HG03108 (cell line): ENCODE measurements at regions not wholly inside any gene's neighbourhood (a gene's known extent, or its start where the extent isn't known, plus 50 kb on each side); places are given as distances from the start of the nearest gene placed in this dataset.
A peak's percentile ranks its signal among the peaks of the same experiment; 100 is the strongest.

Experiments used
- ATAC-seq: cut with Tn5 transposase; IDR thresholded peaks from one replicate; pipeline ENCODE4 v1.9.1; 2021; ENCODE audit warnings: moderate library complexity; ENCODE audit not compliant: unreplicated experiment

GRCh38 chr2:118351796-118352195 is 263.5 kb downstream of the INSIG2 start:
- no peak for ATAC-seq

- no peak for ATAC-seq
Observed at GRCh38 chr2:118350621-118351020, 262.4 kb downstream of the INSIG2 start.

GRCh38 chr2:118349365-118349764 is 261.1 kb downstream of the INSIG2 start:
- no peak for ATAC-seq

- no peak for ATAC-seq
Observed at GRCh38 chr2:118348380-118349034, 260.2 kb downstream of the INSIG2 start.

- no peak for ATAC-seq
Observed at GRCh38 chr2:118345465-118345864, 257.2 kb downstream of the INSIG2 start.

GRCh38 chr2:118340103-118340502 is 251.8 kb downstream of the INSIG2 start:
- no peak for ATAC-seq

- no peak for ATAC-seq
Observed at GRCh38 chr2:118339386-118339785, 251.1 kb downstream of the INSIG2 start.

GRCh38 chr2:118333664-118334063 is 245.4 kb downstream of the INSIG2 start:
- no peak for ATAC-seq

- ATAC-seq, result no peak
Observed at GRCh38 chr2:118325321-118325955, 237.2 kb downstream of the INSIG2 start.

GRCh38 chr2:118322406-118322805 is 234.1 kb downstream of the INSIG2 start:
- no peak for ATAC-seq

GRCh38 chr2:118321432-118322105 is 233.3 kb downstream of the INSIG2 start:
- no peak for ATAC-seq

- no peak for ATAC-seq
Observed at GRCh38 chr2:118320658-118321057, 232.4 kb downstream of the INSIG2 start.

- ATAC-seq, result no peak
Observed at GRCh38 chr2:118320196-118320595, 231.9 kb downstream of the INSIG2 start.

- ATAC-seq, result no peak
Observed at GRCh38 chr2:118319271-118319684, 231.0 kb downstream of the INSIG2 start.

GRCh38 chr2:118315606-118316005 is 227.3 kb downstream of the INSIG2 start:
- no peak for ATAC-seq

GRCh38 chr2:118312969-118313756 is 224.9 kb downstream of the INSIG2 start:
- no peak for ATAC-seq

GRCh38 chr2:118310681-118311429 is 222.6 kb downstream of the INSIG2 start:
- no peak for ATAC-seq

- ATAC-seq, result peak; percentile 55
Observed at GRCh38 chr2:118309946-118310680, 221.8 kb downstream of the INSIG2 start.

- ATAC-seq, result no peak
Observed at GRCh38 chr2:118309257-118309945, 221.1 kb downstream of the INSIG2 start.
